ENCODE measurements at regions not wholly inside any gene's neighbourhood (a gene's known extent, or its start where the extent isn't known, plus 50 kb on each side); places are given as distances from the start of the nearest gene placed in this dataset.

DNA sequence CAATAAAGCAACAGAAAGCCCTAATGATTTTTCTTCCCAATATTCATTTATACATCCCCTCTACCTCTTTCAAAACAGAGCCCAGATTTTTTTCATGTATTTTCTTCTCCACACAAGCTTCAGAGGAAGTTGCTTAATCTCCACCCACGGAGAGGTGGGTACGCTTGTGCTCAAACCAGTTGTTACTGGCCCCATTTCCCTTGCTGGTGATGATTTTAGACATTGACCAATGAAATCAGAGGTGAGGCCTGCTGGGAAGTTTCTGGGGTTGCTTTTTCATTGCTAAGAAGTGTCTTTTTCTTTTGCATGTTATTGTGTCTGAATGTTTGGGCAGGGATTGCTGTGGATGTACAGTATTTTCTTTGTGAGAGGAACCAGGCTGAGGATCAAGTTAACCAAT lies 448.1 kb upstream of the B3GALT2 start:
- Histone ChIP-seq H3K4me3 (ENCODE audit: low read depth, low read length, poor library complexity, severe bottlenecking) (no peak overlapping the region), H2AFZ (ENCODE audit: low read length) (peak overlapping the region; percentile 77; the same call in 1 of the 2 replicates), H3K79me2 (ENCODE audit: insufficient read depth, low read length) (no peaks in the 10 kb centered on the region), H3K27me3 (ENCODE audit: insufficient read depth, low read length) (no peaks in the 10 kb centered on the region), H3K4me1 (ENCODE audit: insufficient read depth, low read length, severe bottlenecking) (no peaks in the 10 kb centered on the region), H3K36me3 (ENCODE audit: insufficient read depth, low read length) (no peaks in the 10 kb centered on the region), H3K4me2 (ENCODE audit: low read length) (no peak overlapping the region), H3K27ac (ENCODE audit: low read depth, low read length, poor library complexity, severe bottlenecking) (no peak overlapping the region), H3K9me3 (ENCODE audit: low read length) (peaks cover 3% of the 10 kb centered on the region; the same call in 1 of the 2 replicates), H3K9me2 (ENCODE audit: low read depth, low read length) (no peaks in the 10 kb centered on the region), H4K20me1 (ENCODE audit: insufficient read depth, low read length) (no peaks in the 10 kb centered on the region), H3F3A (ENCODE audit: insufficient read depth, low read length) (no peaks in the 10 kb centered on the region), H3K9ac (ENCODE audit: low read length) (no peak overlapping the region)
- TF ChIP-seq, protein P1, sequence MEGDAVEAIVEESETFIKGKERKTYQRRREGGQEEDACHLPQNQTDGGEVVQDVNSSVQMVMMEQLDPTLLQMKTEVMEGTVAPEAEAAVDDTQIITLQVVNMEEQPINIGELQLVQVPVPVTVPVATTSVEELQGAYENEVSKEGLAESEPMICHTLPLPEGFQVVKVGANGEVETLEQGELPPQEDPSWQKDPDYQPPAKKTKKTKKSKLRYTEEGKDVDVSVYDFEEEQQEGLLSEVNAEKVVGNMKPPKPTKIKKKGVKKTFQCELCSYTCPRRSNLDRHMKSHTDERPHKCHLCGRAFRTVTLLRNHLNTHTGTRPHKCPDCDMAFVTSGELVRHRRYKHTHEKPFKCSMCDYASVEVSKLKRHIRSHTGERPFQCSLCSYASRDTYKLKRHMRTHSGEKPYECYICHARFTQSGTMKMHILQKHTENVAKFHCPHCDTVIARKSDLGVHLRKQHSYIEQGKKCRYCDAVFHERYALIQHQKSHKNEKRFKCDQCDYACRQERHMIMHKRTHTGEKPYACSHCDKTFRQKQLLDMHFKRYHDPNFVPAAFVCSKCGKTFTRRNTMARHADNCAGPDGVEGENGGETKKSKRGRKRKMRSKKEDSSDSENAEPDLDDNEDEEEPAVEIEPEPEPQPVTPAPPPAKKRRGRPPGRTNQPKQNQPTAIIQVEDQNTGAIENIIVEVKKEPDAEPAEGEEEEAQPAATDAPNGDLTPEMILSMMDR (IDR thresholded peaks at IDR 0.05; ENCODE audit: low read length): no peak
- no peak for TF ChIP-seq EZH2 (IDR thresholded peaks at IDR 0.05; ENCODE audit: borderline replicate concordance, low read length)

DNA sequence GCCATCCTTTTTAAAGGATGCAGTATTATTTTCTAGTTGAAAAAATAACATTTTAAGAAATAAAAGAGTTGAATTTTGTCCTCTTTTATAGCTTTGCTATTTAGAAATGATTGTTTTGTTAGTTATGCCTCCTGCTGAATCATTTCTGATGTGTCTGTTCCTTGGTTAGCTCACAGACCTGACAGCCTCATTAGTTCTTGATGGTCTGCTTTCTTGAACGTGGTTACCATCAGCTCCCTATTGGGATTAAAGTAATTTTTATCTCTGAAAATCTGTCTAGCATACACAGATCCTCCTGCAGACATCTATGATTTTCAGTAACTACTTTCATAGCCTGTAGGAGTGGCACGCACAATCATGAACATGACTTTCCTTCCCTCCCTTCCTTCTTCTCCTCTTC lies 447.6 kb upstream of the B3GALT2 start:
- Histone ChIP-seq H3K36me3 (ENCODE audit: insufficient read depth, low read length) (no peaks in the 10 kb centered on the region), H3K79me2 (ENCODE audit: insufficient read depth, low read length) (no peaks in the 10 kb centered on the region), H2AFZ (ENCODE audit: low read length) (no peak overlapping the region), H3K9me3 (ENCODE audit: low read length) (peaks cover 2% of the 10 kb centered on the region; the same call in 1 of the 2 replicates), H3K4me3 (ENCODE audit: low read depth, low read length, poor library complexity, severe bottlenecking) (no peak overlapping the region), H3K9ac (ENCODE audit: low read length) (no peak overlapping the region), H3K4me1 (ENCODE audit: insufficient read depth, low read length, severe bottlenecking) (no peaks in the 10 kb centered on the region), H4K20me1 (ENCODE audit: insufficient read depth, low read length) (no peaks in the 10 kb centered on the region), H3K4me2 (ENCODE audit: low read length) (no peak overlapping the region), H3K9me2 (ENCODE audit: low read depth, low read length) (no peaks in the 10 kb centered on the region), H3K27me3 (ENCODE audit: insufficient read depth, low read length) (no peaks in the 10 kb centered on the region), H3K27ac (ENCODE audit: low read depth, low read length, poor library complexity, severe bottlenecking) (no peak overlapping the region), H3F3A (ENCODE audit: insufficient read depth, low read length) (no peaks in the 10 kb centered on the region)
- TF ChIP-seq EZH2 (IDR thresholded peaks at IDR 0.05; ENCODE audit: borderline replicate concordance, low read length): no peak
- TF ChIP-seq, protein P1 (IDR thresholded peaks at IDR 0.05; ENCODE audit: low read length): no peak

DNA sequence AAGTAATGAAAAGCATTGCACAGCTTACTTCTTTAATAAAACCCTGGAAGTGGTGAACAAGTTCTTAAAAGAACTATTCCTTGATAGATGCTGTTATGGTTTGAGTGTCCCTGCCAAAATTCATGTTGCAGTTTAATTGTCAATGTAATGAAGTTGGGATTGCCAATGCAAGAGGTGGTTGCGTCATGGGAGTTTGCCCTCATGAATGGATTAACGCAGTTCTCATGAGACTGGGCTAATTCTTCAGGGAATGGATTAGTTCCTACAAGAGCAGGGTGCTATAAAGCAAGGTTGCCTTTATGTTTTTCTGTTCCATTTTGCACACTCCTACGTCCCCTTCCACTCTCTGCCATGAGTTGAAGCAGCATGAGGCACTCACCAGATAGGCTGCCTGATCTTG lies 446.7 kb upstream of the B3GALT2 start:
- Histone ChIP-seq H3K9ac (ENCODE audit: low read length) (no peak overlapping the region), H4K20me1 (ENCODE audit: insufficient read depth, low read length) (no peaks in the 10 kb centered on the region), H3K27ac (ENCODE audit: low read depth, low read length, poor library complexity, severe bottlenecking) (no peak overlapping the region), H3K9me2 (ENCODE audit: low read depth, low read length) (no peaks in the 10 kb centered on the region), H3K79me2 (ENCODE audit: insufficient read depth, low read length) (no peaks in the 10 kb centered on the region), H3K4me3 (ENCODE audit: low read depth, low read length, poor library complexity, severe bottlenecking) (no peak overlapping the region), H3F3A (ENCODE audit: insufficient read depth, low read length) (no peaks in the 10 kb centered on the region), H2AFZ (ENCODE audit: low read length) (no peak overlapping the region), H3K9me3 (ENCODE audit: low read length) (no peaks in the 10 kb centered on the region), H3K27me3 (ENCODE audit: insufficient read depth, low read length) (no peaks in the 10 kb centered on the region), H3K4me2 (ENCODE audit: low read length) (no peak overlapping the region), H3K4me1 (ENCODE audit: insufficient read depth, low read length, severe bottlenecking) (no peaks in the 10 kb centered on the region), H3K36me3 (ENCODE audit: insufficient read depth, low read length) (no peaks in the 10 kb centered on the region)
- TF ChIP-seq EZH2 (IDR thresholded peaks at IDR 0.05; ENCODE audit: borderline replicate concordance, low read length): no peak
- TF ChIP-seq, protein P1 (IDR thresholded peaks at IDR 0.05; ENCODE audit: low read length): no peak
